IPS DF 19.7 (cell line): ENCODE measurements at regions not wholly inside any gene's neighbourhood (a gene's known extent, or its start where the extent isn't known, plus 50 kb on each side); places are given as distances from the start of the nearest gene placed in this dataset.

ENCODE experiments used
- DNase-seq: peaks from one replicate; pipeline ENCODE4 v3.0.0-alpha.2; 2013; ENCODE audit warnings: low read depth, low spot score

GRCh38 chr3:76961284-76961683 lies 78.6 kb upstream of the ROBO2 start:
- no peak for DNase-seq

GRCh38 chr3:76965122-76965725 lies 74.7 kb upstream of the ROBO2 start:
- no peak for DNase-seq

- DNase-seq, result no peak
These were observed 70.4 kb upstream of the ROBO2 start for GRCh38 chr3:76969471-76969870.

- no peak for DNase-seq
These were observed 69.8 kb upstream of the ROBO2 start for GRCh38 chr3:76969996-76970615.

GRCh38 chr3:76972624-76973296 lies 67.1 kb upstream of the ROBO2 start:
- DNase-seq, result no peak

- no peak for DNase-seq
These were observed 62.9 kb upstream of the ROBO2 start for GRCh38 chr3:76976996-76977395.

- no peak for DNase-seq
These were observed 54.3 kb upstream of the ROBO2 start for GRCh38 chr3:76985645-76986044.

GRCh38 chr3:76986876-76987474 lies 52.9 kb upstream of the ROBO2 start:
- DNase-seq, result no peak
